Transverse colon (tissue), 4 donors: ENCODE measurements at regions not wholly inside any gene's neighbourhood (a gene's known extent, or its start where the extent isn't known, plus 50 kb on each side); places are given as distances from the start of the nearest gene placed in this dataset.

Experiments
- DNase-seq: peaks from one replicate; pipeline ENCODE4 v3.0.0-alpha.2; 2019
- H3K27ac ChIP-seq, 4 donors: fragments of 200-600 bp; sonication (generic); 2 replicates each; pipeline ENCODE4 v1.5.1; 2016 to 2018; ENCODE audit warnings: inconsistent platforms in 4 of 4
- H3K27me3 ChIP-seq: fragments of 200-600 bp; sonication (generic); 2 replicates; pipeline ENCODE4 v1.5.1; 2017; ENCODE audit warnings: inconsistent platforms
- H3K36me3 ChIP-seq, 4 donors: fragments of 200-600 bp; sonication (generic); 2 replicates each; pipeline ENCODE4 v1.5.1; 2017 to 2019; ENCODE audit warnings: inconsistent platforms in 4 of 4
- H3K4me1 ChIP-seq, 4 donors: fragments of 200-600 bp; sonication (generic); 2 replicates each; pipeline ENCODE4 v1.5.1; 2017 to 2020; ENCODE audit warnings: inconsistent platforms in 4 of 4
- H3K4me3 ChIP-seq, 4 donors: fragments of 200-600 bp; sonication (generic); 1 replicate in 1 of 4; 2 replicates in 3 of 4; pipeline versions ENCODE4 v1.5.1 to v1.6.1; 2017 to 2019; ENCODE audit warnings: inconsistent platforms in 4 of 4
- H3K9me3 ChIP-seq, 2 donors: fragments of 200-600 bp; sonication (generic); 2 replicates each; pipeline ENCODE4 v1.5.1; 2017 to 2019; ENCODE audit warnings: inconsistent platforms in 2 of 2
- CTCF ChIP-seq, 5 experiments: fragments of 200-600 bp in 3 of 5; fragments of 450-650 bp in 2 of 5; sonication (generic) in 3 of 5; IDR thresholded peaks; 1 replicate in 2 of 5; 2 replicates in 3 of 5; pipeline ENCODE4 v1.5.1; 2016 to 2017; ENCODE audit warnings: antibody characterized with exemption in 5 of 5, inconsistent platforms in 3 of 5, mild to moderate bottlenecking in 2 of 5, moderate library complexity in 1 of 5
- EP300 ChIP-seq: sonication (generic); formaldehyde crosslinking; IDR thresholded peaks from one replicate; pipeline ENCODE4 v1.6.1; 2017; ENCODE audit warnings: antibody characterized with exemption, low read depth
- POLR2A ChIP-seq: fragments of 450-650 bp; IDR thresholded peaks from one replicate; pipeline ENCODE4 v1.6.1; 2016; ENCODE audit warnings: antibody characterized with exemption, mild to moderate bottlenecking, moderate library complexity
- POLR2AphosphoS5 ChIP-seq, 3 donors: sonication (generic); formaldehyde crosslinking; IDR thresholded peaks; one replicate each; pipeline ENCODE4 v1.6.1; 2016; ENCODE audit warnings: antibody characterized with exemption in 3 of 3
- WGBS, 2 donors: methylation state at CpG; one replicate each; pipeline ENCODE4 v1.1.5; 2018; ENCODE audit warnings: low coverage in 1 of 2; 5-methylcytosine and 5-hydroxymethylcytosine counted together
- in situ Hi-C, 4 donors: fragments of 200-750 bp; cut with MboI; loops; one replicate each; pipeline versions ENCODE4 v1.15.0 to v1.15.1; 2017; ENCODE audit warnings: low sequenced_read_pairs in 3 of 4, low pct_ligation_motif_present in 1 of 4, low pct_unique_long_range_greater_than_20kb in 1 of 4
- intact Hi-C: fragments of 100-400 bp; cut with DNase I; formaldehyde crosslinking; loops from one replicate; pipeline ENCODE4 v1.15.1; 2023; ENCODE audit warnings: low total_unique reads

DNA sequence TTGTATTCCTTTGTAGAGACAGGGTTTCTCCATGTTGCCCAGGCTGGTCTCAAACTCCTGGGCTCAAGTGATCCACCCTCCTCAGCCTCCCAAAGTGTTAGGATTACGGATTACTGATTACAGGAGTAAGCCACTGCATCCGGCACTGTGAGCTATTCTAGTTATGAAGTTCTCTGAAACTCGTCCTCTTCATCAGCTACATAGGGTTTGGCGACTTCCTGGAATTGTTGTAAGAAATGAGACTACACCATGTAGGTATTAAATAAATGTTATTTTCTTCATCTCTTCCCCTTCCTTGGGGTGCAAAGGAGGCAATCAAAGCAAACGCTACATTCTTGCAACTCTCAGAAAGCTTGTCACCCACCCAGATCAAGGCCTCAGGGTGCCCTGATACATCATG lies 131.2 kb upstream of the TIAM1 start:
- H3K36me3 ChIP-seq = no peaks in the 10 kb centered on the region
- no peaks in the 10 kb centered on the region for H3K27me3 ChIP-seq
- no peaks in the 10 kb centered on the region for H3K9me3 ChIP-seq
- intact Hi-C loops = no loop called here
- TF ChIP-seq CTCF (IDR thresholded peaks at IDR 0.05) = no peak
- TF ChIP-seq EP300 = no peak
- TF ChIP-seq POLR2AphosphoS5 (IDR thresholded peaks at IDR 0.05) = no peak
- no peak for TF ChIP-seq POLR2A
- no peaks in the 10 kb centered on the region for H3K4me1 ChIP-seq
- H3K4me3 ChIP-seq = no peak overlapping the region
- H3K27ac ChIP-seq = no peak overlapping the region
- DNase-seq = no peak
- 90 to 100% methylated on average over 1 to 5 of the region's 5 CpGs for WGBS, 2 donors
- in situ Hi-C loops = no loop called here

DNA sequence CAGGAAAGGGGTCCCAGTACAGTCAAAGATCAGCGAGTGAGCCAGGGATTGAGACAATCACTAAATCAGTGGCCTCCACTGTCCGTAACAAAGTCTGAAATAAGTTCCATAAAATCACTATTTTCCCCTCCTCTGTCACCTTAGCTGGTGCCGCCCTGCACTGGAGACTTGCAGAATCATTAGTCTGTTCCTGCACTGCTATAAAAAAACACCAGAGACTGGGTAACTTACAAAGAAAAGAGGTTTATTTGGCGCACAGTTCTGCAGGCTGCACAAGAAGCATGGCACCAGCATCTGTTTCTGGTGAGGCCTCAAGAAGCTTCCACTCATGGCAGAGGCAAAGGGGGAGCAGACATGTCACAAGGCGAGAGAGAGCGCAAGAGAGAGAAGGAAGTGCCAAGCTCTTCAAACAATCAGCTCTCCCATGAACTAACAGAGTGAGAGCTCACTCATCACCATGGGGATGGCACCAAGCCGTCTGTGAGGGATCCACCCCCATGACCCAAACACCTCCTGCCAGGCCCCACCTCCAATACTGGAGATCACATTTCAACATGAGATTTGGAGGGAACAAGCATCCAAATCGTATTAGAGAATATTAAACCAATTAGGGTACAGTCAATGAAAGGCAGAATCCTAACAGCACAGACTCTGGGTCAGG lies 129.8 kb upstream of the TIAM1 start:
- Histone ChIP-seq H3K4me1 (no peaks in the 10 kb centered on the region), H3K27ac (no peak overlapping the region), H3K27me3 (no peaks in the 10 kb centered on the region), H3K4me3 (no peak overlapping the region), H3K36me3 (no peaks in the 10 kb centered on the region), H3K9me3 (no peaks in the 10 kb centered on the region)
- intact Hi-C loops (no loop called here), in situ Hi-C loops (no loop called here)
- no peak for DNase-seq
- WGBS, 2 donors = 89 to 92% methylated on average over 5 to 8 of the region's 8 CpGs
- TF ChIP-seq POLR2A = no peak
- TF ChIP-seq POLR2AphosphoS5 (IDR thresholded peaks at IDR 0.05) = no peak
- no peak for TF ChIP-seq EP300
- no peak for TF ChIP-seq CTCF (IDR thresholded peaks at IDR 0.05)

DNA sequence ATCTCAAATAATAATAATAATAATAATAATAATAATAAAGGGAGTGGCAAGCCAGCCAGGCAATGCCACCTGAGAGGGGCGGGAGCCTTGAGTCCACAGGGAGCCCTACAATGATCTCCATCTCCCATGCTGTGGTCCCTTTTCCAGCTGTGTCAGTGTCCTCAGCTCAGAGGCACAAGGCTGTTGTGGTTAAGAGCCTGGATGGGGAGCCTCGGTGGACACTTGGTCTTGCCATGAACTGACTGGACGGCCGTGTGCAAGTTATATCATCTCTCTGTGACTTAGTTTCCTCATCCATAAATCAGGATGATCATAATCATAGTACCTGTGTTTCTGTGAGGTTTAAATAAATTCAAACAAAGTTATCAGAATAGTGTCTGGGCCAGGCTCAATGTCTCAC lies 127.8 kb upstream of the TIAM1 start:
- Histone ChIP-seq H3K4me3 (no peak overlapping the region), H3K27me3 (no peaks in the 10 kb centered on the region), H3K36me3 (no peaks in the 10 kb centered on the region), H3K4me1 (no peaks in the 10 kb centered on the region), H3K9me3 (no peaks in the 10 kb centered on the region), H3K27ac (no peak overlapping the region)
- DNase-seq = no peak
- in situ Hi-C loops (no loop called here), intact Hi-C loops (no loop called here)
- 83 to 92% methylated on average over 4 of the region's 4 CpGs for WGBS, 2 donors
- no peak for TF ChIP-seq POLR2A
- no peak for TF ChIP-seq CTCF (IDR thresholded peaks at IDR 0.05)
- TF ChIP-seq EP300 = no peak
- no peak for TF ChIP-seq POLR2AphosphoS5 (IDR thresholded peaks at IDR 0.05)

DNA sequence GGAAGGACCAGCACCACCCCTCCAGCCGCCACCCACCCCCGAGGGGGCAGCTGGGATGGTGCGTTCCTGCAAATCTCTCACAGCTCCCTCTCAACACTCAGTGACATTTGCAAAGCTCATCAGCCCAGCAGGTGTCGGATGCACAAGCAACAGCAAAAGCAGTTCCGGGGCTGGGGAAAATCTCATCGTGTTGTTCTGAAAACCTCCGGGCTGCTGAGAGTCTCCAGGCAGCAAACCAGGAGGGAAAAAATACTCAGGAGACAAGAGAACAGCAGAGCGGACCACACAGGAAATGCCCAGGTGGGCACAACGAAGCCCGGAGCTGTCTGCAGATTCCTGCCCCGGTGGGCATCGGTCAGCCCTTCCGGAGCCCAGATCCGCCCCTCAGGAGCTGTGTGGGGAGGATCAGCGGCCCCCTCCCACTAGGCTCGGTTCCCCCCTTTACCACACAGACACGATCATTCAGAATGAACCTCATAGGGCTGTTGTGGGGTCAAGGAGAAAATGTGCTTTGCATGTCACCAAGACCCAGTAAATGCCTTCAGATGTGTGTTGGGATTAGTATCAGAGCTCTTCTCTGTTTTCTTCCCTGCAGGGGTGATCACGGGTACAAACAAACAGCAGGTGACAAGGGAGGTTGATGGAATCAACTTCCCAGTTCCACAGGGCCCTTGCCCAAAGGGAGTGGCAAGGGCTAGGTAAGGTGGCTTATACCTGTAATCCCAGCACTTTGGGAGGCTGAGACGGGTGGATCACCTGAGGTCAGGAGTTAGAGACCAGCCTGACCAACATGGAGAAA lies 127.0 kb upstream of the TIAM1 start:
- Histone ChIP-seq H3K4me1 (no peaks in the 10 kb centered on the region), H3K27ac (no peak overlapping the region), H3K4me3 (no peak overlapping the region), H3K36me3 (no peaks in the 10 kb centered on the region), H3K9me3 (no peaks in the 10 kb centered on the region), H3K27me3 (no peaks in the 10 kb centered on the region)
- in situ Hi-C loops = no loop called here
- WGBS, 2 donors = 79 to 88% methylated on average over 10 to 19 of the region's 19 CpGs
- no peak for TF ChIP-seq POLR2AphosphoS5 (IDR thresholded peaks at IDR 0.05)
- no peak for TF ChIP-seq POLR2A
- no peak for TF ChIP-seq EP300
- no peak for TF ChIP-seq CTCF (IDR thresholded peaks at IDR 0.05)
- intact Hi-C loops = no loop called here
- DNase-seq = no peak
